ENCODE measurements at regions not wholly inside any gene's neighbourhood (a gene's known extent, or its start where the extent isn't known, plus 50 kb on each side); places are given as distances from the start of the nearest gene placed in this dataset.

GRCh38 chr7:88377434-88377833 lies 70.7 kb upstream of the STEAP4 start (continued):
- 0 out of 2 replicates have a peak, but pooled peaks have one; percentile 8 for TF ChIP-seq JUND (IDR thresholded peaks at IDR 0.05; ENCODE audit: low read length)
